HUES64 (cell line): ENCODE measurements at regions not wholly inside any gene's neighbourhood (a gene's known extent, or its start where the extent isn't known, plus 50 kb on each side); places are given as distances from the start of the nearest gene placed in this dataset.
"Not testable (repeated sequence)": the region's sequence is repeated elsewhere in the genome, so short reads cannot be mapped to it uniquely, and the experiment has no call there.

Experiments
- H3K27ac ChIP-seq: 2 replicates; pipeline ENCODE4 v1.7.0; 2013; ENCODE audit warnings: low read depth, low read length, inconsistent platforms
- H3K27me3 ChIP-seq: 2 replicates; pipeline ENCODE4 v1.6.1; 2013; ENCODE audit warnings: mild to moderate bottlenecking, low read length; ENCODE audit not compliant: insufficient read depth
- H3K36me3 ChIP-seq: 2 replicates; pipeline ENCODE4 v1.6.1; 2013; ENCODE audit warnings: mild to moderate bottlenecking, low read length; ENCODE audit not compliant: insufficient read depth
- H3K4me1 ChIP-seq: 2 replicates; pipeline ENCODE4 v1.6.1; 2013; ENCODE audit warnings: mild to moderate bottlenecking, low read length, moderate library complexity; ENCODE audit not compliant: insufficient read depth
- H3K4me3 ChIP-seq: 2 replicates; pipeline ENCODE4 v1.5.1; 2013; ENCODE audit warnings: mild to moderate bottlenecking, low read length, moderate library complexity
- H3K9ac ChIP-seq: 2 replicates; pipeline ENCODE4 v1.6.1; 2013; ENCODE audit warnings: mild to moderate bottlenecking, low read depth, low read length
- H3K9me3 ChIP-seq: 2 replicates; pipeline ENCODE4 v1.6.1; 2013; ENCODE audit warnings: low read depth, low read length; ENCODE audit not compliant: insufficient read depth
- WGBS: fragments of 150-250, 120-280 bp; methylation state at CpG from one replicate; pipeline ENCODE4 v1.1.7; 2013; ENCODE audit warnings: missing lambda C conversion rate; 5-methylcytosine and 5-hydroxymethylcytosine counted together

- H3K4me3 ChIP-seq, H3K36me3 ChIP-seq, H3K27me3 ChIP-seq, H3K4me1 ChIP-seq, H3K27ac ChIP-seq, H3K9ac ChIP-seq, H3K9me3 ChIP-seq: not testable (repeated sequence)
- 42% methylated on average over 5 of the region's 8 CpGs for WGBS
These were observed 281.2 kb upstream of the PLGLB2 start for GRCh38 chr2:87466591-87467120.

GRCh38 chr2:87468429-87468981 is 279.4 kb upstream of the PLGLB2 start:
- H3K27ac ChIP-seq, H3K36me3 ChIP-seq, H3K9me3 ChIP-seq, H3K27me3 ChIP-seq, H3K9ac ChIP-seq, H3K4me3 ChIP-seq, H3K4me1 ChIP-seq: not testable (repeated sequence)
- 29% methylated on average over 8 of the region's 12 CpGs for WGBS

- not testable (repeated sequence) for H3K4me3 ChIP-seq, H3K4me1 ChIP-seq, H3K36me3 ChIP-seq, H3K27me3 ChIP-seq, H3K9me3 ChIP-seq
- H3K9ac ChIP-seq = 0 out of 2 replicates have a peak overlapping the region, but pooled peaks have one; percentile 24
- H3K27ac ChIP-seq = peak overlapping the region; percentile 28
- WGBS = 83% methylated on average over 10 of the region's 19 CpGs
These were observed 278.4 kb upstream of the PLGLB2 start for GRCh38 chr2:87469180-87470151.

GRCh38 chr2:87470381-87471380 is 277.2 kb upstream of the PLGLB2 start:
- H3K27ac ChIP-seq, H3K4me1 ChIP-seq: not testable (repeated sequence)
- WGBS = 93% methylated on average over 17 of the region's 25 CpGs

GRCh38 chr2:87471478-87471877 is 276.4 kb upstream of the PLGLB2 start:
- H3K27me3 ChIP-seq, H3K4me1 ChIP-seq, H3K36me3 ChIP-seq, H3K4me3 ChIP-seq, H3K9me3 ChIP-seq, H3K27ac ChIP-seq, H3K9ac ChIP-seq: not testable (repeated sequence)
- WGBS = no CpG with 5 or more reads among the region's 3 CpGs

More at GRCh38 chr2:87470381-87471380, 277.2 kb upstream of the PLGLB2 start:
- H3K4me3 ChIP-seq, H3K9ac ChIP-seq, H3K27me3 ChIP-seq, H3K9me3 ChIP-seq, H3K36me3 ChIP-seq: not testable (repeated sequence)

GRCh38 chr2:87476223-87476872 is 271.5 kb upstream of the PLGLB2 start:
- not testable (repeated sequence) for H3K9ac ChIP-seq, H3K36me3 ChIP-seq, H3K27me3 ChIP-seq, H3K4me1 ChIP-seq, H3K4me3 ChIP-seq, H3K27ac ChIP-seq, H3K9me3 ChIP-seq
- WGBS = 82% methylated on average over 4 of the region's 5 CpGs

GRCh38 chr2:87476936-87477335 is 271.0 kb upstream of the PLGLB2 start:
- not testable (repeated sequence) for H3K36me3 ChIP-seq, H3K4me3 ChIP-seq, H3K9me3 ChIP-seq, H3K4me1 ChIP-seq, H3K27ac ChIP-seq, H3K9ac ChIP-seq, H3K27me3 ChIP-seq
- 76% methylated on average over 5 of the region's 5 CpGs for WGBS

- H3K27me3 ChIP-seq, H3K9ac ChIP-seq, H3K27ac ChIP-seq, H3K4me3 ChIP-seq, H3K36me3 ChIP-seq, H3K9me3 ChIP-seq, H3K4me1 ChIP-seq: not testable (repeated sequence)
- 77% methylated on average over 5 of the region's 12 CpGs for WGBS
These were observed 270.0 kb upstream of the PLGLB2 start for GRCh38 chr2:87477669-87478428.

GRCh38 chr2:87478911-87479310 is 269.0 kb upstream of the PLGLB2 start:
- 98% methylated on average over 3 of the region's 4 CpGs for WGBS
- H3K4me3 ChIP-seq, H3K9me3 ChIP-seq, H3K36me3 ChIP-seq, H3K4me1 ChIP-seq, H3K27me3 ChIP-seq, H3K27ac ChIP-seq, H3K9ac ChIP-seq: not testable (repeated sequence)

- not testable (repeated sequence) for H3K36me3 ChIP-seq, H3K4me1 ChIP-seq, H3K4me3 ChIP-seq, H3K9ac ChIP-seq, H3K27me3 ChIP-seq, H3K9me3 ChIP-seq, H3K27ac ChIP-seq
- 34% methylated on average over 5 of the region's 7 CpGs for WGBS
These were observed 264.7 kb upstream of the PLGLB2 start for GRCh38 chr2:87483093-87483680.
